HG02642 (cell line): ENCODE measurements at regions not wholly inside any gene's neighbourhood (a gene's known extent, or its start where the extent isn't known, plus 50 kb on each side); places are given as distances from the start of the nearest gene placed in this dataset.

Experiments used
- ATAC-seq: cut with Tn5 transposase; IDR thresholded peaks from one replicate; pipeline ENCODE4 v1.9.1; 2021; ENCODE audit warnings: mild to moderate bottlenecking; ENCODE audit not compliant: unreplicated experiment, poor library complexity

GRCh38 chr1:37085393-37085792 lies 51.1 kb upstream of the GRIK3 start:
- no peak for ATAC-seq

DNA sequence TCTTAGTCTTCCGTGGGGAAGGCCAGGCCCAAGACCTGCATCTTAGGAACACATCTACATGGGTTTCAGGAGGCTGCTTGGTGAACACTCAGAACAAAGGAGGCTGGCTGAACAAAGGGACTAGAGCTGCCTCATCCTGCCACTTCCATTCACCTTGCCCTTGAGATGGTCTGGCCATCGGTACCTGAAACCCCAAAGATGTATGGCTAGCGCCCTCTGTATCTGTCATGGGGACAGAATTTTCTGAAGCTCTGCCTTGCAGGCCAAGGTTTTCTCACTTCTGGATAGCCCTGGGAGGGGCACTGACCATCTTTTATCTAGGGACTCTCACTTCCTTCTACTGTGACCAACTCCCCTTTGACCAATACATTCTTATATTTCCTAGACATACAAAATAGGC lies 55.4 kb upstream of the GRIK3 start:
- no peak for ATAC-seq

GRCh38 chr1:37090671-37091070 lies 56.4 kb upstream of the GRIK3 start:
- ATAC-seq, result no peak

- ATAC-seq, result no peak
Observed at GRCh38 chr1:37092937-37093336, 58.6 kb upstream of the GRIK3 start.

DNA sequence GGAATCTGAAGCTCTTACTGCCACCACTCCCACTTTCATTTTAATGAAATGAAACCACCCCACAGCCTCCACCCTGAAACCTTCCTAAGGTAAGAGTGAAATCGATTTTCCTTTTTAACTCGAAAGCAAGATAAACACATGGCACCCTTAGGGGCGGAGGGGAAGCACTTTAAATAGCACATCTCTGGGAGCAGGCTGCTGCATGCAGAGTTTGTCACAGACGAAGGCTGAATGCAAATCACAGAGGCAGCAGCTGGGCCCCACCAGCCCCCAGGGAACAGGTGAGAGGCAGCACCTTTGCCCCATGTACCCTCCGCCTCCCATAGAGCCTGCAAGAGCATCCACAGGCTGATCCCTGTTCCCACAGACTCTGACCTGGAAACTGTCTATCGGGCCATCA lies 60.0 kb upstream of the GRIK3 start:
- ATAC-seq, result no peak

GRCh38 chr1:37096523-37096922 lies 62.2 kb upstream of the GRIK3 start:
- no peak for ATAC-seq

GRCh38 chr1:37097731-37098130 lies 63.4 kb upstream of the GRIK3 start:
- no peak for ATAC-seq

DNA sequence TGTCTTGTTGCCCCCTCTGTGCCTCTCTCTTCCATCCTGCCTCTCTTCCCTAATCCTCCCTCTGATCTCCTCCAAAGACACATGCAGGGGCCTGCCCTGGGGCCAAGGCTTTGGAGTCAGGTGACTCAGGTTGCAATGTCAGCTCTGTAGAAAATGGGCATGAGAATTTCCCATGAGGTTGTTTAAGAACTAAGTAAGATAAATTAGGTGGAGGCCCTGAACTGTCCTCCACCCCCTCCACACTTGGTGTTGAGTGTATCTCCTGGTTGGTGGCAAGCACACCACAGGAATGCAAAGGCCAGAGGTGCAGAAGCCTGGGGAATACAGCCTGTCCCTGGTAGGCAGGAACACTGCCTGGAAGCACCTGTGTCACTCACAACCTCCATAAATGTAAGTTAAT lies 63.9 kb upstream of the GRIK3 start:
- ATAC-seq, result no peak

GRCh38 chr1:37100310-37100709 lies 66.0 kb upstream of the GRIK3 start:
- ATAC-seq, result no peak

- no peak for ATAC-seq
Observed at GRCh38 chr1:37102656-37103382, 68.5 kb upstream of the GRIK3 start.

DNA sequence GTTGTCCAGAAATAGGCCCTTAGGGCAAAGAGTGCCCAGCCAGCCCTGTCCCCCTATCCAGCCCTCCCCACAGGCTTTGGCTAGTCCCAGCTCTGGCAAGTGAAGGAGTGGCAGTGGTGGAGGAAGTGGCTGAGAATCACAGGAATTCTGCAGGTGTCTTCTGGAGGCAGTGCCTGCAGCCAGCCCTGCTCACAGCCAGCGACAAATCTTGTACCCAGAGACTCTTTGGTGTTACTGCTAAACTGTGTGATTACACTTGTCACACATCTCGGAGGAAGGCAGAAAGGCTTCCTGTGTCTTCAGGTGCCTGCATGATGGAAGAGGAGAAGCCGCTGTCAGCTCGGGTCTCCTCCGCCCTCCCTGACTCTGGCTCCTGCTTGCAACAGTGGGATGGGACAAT lies 71.6 kb upstream of the GRIK3 start:
- ATAC-seq, result no peak

GRCh38 chr1:37107153-37107907 lies 73.0 kb upstream of the GRIK3 start:
- ATAC-seq, result no peak

GRCh38 chr1:37108596-37109188 lies 74.4 kb upstream of the GRIK3 start:
- ATAC-seq, result no peak

GRCh38 chr1:37112430-37112829 lies 78.1 kb upstream of the GRIK3 start:
- no peak for ATAC-seq

- ATAC-seq, result no peak
Observed at GRCh38 chr1:37113285-37113997, 79.1 kb upstream of the GRIK3 start.

- no peak for ATAC-seq
Observed at GRCh38 chr1:37118790-37119189, 84.5 kb upstream of the GRIK3 start.

GRCh38 chr1:37120279-37120678 lies 86.0 kb upstream of the GRIK3 start:
- no peak for ATAC-seq

- no peak for ATAC-seq
Observed at GRCh38 chr1:37123276-37124115, 89.2 kb upstream of the GRIK3 start.

DNA sequence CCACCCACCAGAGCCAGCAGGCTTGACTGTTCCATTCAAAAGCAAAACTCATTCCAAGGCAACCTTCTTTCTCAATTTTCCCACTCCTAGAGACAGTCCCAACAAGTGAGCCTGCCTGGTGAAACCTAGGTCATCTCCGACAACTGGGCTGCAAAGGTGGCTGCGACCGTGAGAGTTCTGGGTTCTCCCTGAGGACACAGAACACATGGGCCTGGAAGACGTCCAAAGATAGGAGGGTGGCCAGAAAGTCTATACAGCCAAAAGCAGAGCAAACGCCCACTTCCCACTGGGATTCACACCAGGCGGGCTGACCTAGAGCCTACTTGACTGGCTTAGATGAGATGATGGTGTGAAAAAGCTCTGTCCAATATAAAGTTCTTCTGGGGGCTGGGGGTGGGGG lies 90.2 kb upstream of the GRIK3 start:
- no peak for ATAC-seq

- no peak for ATAC-seq
Observed at GRCh38 chr1:37125295-37125694, 91.0 kb upstream of the GRIK3 start.
